CD4-positive, alpha-beta T cell treated with Interleukin-17A for 4 hours (primary cell): ENCODE measurements at regions not wholly inside any gene's neighbourhood (a gene's known extent, or its start where the extent isn't known, plus 50 kb on each side); places are given as distances from the start of the nearest gene placed in this dataset.
"Not testable (repeated sequence)": the region's sequence is repeated elsewhere in the genome, so short reads cannot be mapped to it uniquely, and the experiment has no call there.

Experiments used
- DNase-seq: peaks from one replicate; pipeline ENCODE4 v3.0.0-alpha.2; 2020; ENCODE audit warnings: mixed read lengths

DNA sequence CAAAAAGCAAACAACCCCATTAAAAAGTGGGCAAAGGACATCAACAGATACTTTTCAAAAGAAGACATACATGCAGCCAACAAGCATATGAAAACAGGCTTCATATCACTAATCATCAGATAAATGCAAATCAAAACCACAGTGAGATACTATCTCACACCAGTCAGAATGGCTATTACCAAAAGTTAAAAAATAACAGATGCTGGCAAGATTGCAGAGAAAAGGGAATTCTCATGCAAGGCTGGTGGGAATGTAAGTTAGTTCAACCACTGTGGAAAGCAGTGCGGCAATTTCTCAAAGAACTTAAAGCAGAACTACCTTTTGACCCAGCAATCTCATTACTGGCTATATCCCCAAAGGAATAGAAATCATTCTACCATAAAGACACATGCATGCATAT, 260.8 kb downstream of the C11orf87 start:
- DNase-seq = not testable (repeated sequence)

DNA sequence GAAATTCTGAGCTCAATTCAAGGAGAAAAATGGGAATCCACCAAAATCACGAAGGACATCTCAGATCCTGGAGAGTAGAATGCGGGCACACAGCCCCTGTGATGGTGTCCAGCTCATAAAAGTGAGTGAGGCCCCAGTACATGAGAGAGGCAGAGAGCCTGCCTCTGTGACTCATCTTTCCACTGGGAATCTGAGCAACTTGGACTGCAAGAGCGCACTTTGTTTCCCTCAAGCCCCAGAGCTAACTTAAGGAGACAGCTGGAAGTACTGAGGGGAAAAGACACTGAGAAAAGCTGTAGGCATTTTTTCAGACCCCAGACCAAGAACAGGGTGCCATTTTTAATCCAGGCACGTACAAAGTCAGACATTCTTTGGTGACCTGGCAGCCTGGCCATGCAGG, 273.7 kb downstream of the C11orf87 start:
- DNase-seq = no peak

DNA sequence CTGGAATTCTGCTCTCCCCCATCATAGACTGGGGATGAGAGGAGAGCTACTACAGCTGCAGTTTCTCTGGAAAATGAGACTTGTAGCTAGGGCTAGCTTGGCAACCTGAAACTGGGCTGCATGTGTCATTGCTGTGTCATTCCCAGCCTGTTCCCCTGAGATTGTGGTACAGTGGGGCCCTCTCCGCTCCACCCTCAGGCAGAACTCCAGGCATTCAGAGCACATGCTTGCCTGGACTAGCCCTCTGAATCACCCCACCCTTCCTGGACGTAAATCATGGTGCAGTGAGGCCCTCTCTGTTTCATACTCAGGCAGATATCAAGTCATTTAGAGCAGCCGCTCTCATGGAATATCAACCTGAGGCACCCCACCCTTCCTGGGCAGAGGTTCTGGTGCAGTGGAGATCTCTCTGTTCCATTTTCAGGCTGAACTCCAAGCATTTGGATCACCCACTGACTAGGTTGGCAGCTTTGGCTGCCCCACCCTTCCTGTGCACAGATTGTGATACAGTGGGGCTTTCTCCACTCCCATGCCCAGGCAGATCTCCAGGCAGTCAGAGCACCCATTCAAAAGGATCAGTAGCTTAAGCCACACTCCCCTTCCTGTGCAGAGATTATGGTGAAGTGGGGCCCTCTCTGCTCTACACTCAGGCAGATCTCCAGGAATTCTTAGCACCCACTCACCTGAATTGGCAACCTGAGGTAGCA, 274.4 kb downstream of the C11orf87 start:
- no peak for DNase-seq

DNA sequence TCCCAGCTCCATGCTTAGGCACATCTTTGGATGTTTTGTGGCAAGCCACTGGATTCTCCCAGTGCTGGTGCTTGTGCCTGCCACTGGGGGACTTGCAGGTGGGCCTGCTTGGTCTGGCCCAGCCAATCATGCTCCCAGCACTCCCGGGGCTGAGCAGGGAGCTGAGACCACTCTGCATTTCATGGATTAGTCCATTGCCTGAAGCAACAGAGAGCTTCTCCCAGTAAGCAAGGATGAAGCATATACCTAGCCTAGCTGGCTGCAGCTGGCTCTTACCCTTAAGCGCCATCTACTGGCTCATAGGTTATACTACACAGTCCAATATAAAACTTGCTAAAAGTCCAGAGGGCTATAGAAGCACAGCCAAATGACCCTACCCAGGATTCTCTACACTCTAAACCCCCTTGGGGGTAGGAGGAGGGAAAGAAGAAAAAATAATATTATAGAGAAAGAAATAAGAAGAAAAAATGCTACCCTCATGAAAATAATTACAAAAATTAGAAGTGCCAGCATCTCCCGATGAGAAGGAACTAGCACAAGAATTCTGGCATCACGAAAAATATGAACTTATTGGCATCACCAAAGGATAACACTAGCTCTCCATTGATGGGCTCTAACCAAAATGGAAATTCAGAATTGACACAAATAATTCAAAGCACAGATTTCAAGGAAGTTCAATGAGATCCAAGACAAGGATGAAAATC, 275.3 kb downstream of the C11orf87 start:
- no peak for DNase-seq

DNA sequence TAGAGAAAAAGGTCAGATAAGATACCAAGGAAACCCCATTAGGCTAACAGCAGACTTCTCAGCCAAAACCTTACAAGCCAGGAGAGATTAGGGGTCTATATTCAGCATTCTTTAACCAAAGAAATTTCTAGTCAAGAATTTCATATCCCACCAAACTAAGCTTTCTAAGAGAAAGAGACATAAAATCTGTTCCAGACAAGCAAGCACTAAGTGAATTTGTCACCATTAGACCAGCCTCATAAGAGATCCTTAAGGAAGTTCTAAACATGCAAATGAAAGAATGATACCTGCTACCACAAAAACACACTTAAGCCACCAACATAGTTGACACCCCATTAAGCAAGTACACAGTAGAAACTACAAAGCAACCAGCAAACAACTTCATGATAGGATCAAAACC, 276.2 kb downstream of the C11orf87 start:
- no peak for DNase-seq

DNA sequence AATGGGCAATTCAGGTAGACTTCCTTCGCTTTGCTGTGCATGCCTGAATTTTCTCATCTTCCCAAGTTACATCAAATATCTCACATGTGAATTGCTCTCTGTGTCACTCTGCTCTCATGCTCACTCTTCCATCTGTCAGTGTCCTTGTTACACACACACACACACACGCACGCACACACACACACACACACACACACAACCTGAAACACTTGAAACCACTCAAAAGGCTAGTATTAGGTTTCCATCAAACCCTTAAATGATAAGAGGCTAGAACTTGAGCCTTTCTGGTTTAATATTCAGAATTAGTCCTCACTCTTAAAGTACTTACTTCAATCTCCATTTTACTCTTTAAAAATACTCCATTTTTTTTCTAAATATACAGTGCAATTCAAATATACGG, 282.4 kb downstream of the C11orf87 start:
- DNase-seq = no peak

DNA sequence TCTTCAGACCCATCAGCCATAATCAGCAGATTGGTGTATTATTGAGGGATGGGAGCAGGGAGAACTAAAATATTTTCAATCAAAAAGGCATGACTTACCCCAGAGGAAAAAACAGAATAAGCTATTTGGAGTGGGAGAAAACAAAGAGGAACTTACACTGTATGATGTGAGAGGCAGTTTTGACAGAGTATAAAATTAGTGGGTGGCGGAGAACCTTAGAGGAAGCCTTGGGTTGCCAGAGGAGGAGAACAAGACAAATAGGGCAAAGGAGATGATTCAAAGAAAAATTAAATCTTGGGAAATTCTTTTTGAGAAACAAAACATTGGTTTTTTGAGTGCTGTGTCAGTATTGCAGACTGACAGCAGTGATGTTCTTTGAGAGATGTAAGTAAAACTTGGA, 285.0 kb downstream of the C11orf87 start:
- DNase-seq = no peak

DNA sequence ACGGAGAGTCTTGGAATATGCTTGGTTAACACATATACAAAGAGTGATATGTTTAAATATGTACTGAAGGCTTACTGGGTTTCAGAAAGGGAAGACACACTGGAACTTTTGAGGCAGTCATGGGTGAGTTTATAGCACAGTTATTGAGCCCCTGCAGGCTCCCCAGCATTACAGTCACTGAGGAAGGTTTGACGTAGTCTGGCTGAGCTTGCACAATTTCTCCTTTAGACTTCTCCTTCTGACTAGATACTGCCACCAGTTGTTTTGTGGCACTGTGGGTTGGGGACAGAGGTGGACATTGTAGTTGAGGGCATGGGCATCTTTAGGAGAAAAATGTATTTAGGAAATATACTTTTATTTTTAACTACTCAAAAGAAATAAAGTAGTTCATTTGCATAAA, 285.4 kb downstream of the C11orf87 start:
- no peak for DNase-seq

DNA sequence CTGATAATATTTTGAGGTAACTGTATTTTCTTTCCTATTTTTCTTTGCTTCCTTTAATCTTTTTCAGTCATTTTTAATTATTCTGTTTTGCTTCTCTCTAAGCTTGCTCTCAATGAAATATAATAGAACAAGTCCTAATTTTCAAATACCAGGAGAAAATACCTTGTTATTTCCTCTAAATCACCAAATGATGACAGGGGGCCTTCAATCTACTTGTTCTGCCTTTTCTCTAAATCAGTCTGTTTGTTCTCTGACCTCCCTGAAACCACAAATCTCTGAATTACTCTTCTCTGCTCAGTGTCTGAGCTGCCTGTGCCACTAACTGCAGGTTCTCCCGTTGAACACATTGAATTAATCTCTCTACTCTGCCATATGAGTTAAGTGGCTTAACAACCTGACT, 286.2 kb downstream of the C11orf87 start:
- DNase-seq = no peak

DNA sequence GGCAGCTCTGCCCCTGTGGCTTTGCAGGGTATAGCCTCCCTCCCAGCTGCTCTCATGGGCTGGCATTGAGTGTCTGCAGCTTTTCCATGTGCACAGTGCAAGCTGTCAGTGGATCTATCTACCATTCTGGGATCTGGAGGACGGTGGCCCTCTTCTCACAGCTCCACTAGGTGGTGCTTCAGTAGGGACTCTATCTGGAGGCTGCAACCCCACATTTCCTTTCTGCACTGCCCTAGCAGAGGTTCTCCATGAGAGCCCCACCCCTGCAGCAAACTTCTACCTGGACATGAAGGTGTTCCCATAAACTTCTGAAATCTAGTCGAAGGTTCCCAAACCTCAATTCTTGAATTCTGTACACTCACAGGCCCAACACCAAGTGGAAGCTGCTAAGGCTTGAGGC, 292.5 kb downstream of the C11orf87 start:
- not testable (repeated sequence) for DNase-seq

DNA sequence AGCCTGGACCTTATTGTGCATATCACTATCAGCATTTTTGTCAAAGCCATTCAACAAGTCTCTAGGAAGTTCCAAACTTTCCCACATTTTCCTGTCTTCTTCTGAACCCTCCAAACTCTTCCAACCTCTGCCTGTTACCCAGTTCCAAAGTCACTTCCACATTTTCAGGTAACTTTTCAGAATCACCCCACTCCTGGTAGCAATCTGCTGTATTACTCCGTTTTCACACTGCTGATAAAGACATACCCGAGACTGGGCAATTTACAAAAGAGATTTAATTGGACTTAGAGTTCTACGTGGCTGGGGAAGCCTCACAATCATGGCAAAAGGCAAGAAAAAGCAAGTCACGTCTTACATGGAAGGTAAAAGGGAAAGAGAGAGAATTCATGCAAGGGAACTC, 293.4 kb downstream of the C11orf87 start:
- DNase-seq = not testable (repeated sequence)

DNA sequence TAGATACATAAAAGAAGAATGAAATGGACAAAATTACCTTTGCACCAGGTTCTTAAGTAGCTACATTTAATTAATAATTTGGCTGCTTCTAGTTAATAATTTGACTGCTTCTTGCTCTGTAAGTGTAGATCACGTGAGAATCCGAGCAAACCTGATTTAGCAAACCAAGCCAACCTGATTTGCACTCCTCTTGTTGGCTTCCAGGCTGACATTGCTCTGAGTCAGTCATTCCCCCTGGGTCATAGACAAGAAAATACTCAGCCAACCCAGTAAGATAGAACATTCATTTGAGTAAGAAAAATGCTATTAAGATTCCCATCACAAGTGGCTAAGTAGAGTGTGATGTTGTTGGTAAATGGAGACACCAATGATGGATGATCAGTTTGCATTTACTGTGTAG, 304.1 kb downstream of the C11orf87 start:
- DNase-seq = no peak

DNA sequence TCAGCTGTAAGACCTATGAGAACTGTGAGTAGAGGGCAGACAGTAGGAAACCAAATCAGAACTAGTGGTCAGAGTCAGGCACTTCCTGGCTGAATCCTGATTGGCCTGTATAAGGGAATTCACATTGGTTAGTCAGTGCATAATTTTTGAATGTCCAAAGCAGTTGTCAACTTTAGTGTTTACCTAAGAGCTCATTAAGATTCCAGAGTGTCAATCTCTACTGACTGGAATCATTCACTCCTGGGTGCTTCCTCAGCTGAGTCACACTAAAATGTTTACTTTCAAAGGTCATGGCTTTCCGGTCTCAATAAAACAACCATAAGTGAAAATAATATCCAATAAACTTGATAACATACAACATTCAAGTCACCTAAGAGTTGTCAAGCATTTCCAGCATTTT, 306.1 kb downstream of the C11orf87 start:
- DNase-seq = no peak

DNA sequence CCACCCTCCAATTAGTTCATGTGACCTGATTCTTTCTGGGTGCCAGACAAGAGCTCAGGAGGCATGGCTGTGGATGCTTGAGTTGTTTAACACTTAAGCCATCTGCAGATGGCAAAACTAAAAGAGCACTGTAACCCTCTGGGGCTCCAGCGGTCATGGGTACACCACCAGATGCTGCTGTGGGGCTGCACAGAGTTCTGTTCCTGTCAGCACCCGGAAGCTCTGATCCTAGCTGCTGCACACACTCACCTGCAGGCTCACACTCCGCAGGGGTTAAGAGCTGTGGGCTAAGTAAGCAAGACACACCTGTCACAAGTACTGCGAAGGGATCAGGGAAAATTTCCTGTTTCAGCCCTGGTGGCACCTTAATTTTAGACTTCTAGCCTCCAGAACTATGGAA, 307.8 kb downstream of the C11orf87 start:
- DNase-seq = no peak

DNA sequence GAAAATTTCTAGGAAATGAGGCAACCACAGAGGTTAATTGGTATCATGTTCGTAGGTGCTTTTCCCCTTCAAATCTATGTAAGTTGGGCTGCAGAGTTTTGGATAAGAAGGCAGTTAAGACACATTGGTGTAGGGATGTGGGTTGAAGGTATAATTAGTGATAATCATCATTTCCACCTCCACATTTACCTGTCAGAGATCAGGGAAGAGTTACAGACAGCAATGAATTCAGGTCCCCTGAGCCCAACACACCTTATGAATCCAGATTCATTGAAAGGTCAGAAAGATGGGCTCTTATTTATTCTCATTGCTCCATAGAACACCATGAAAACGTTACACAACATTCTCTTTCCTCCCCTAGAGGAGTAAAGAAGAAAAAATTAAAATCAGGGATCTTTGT, 308.7 kb downstream of the C11orf87 start:
- DNase-seq = no peak

DNA sequence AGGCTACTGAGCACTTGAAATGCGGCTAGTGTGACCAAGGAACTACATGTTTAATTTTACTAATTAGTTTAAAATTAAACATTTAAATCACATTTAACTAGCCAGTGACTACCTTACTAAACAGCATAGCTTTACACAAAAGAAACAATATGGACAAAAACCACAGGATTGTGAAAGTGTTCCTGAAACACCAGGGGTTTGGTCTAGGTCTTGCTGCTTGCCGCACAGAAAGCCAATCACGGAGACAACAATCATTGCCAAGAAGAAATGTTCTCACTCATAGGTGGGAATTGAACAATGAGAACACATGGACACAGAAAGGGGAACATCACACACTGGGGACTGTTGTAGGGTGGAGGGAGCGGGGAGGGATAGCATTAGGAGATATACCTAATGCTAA, 309.5 kb downstream of the C11orf87 start:
- DNase-seq = no peak

DNA sequence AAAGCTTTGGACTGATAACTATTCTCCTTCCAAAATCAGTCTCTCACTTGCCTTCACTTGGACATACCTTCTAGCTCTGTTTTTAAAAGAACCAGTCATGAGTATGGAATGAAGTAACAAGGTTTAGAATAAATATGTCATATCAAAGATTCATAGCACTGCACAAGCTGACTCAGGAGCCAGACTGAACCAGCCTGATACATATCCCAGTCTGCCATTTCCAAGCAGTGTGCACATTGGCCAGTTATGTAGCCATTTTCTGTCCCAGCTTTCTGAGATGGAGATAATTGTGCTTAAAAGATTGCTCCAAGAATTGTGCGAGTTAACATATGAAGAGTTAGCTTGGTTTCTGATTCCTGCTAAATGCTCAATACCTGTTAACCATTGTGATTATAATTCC, 311.3 kb downstream of the C11orf87 start:
- DNase-seq = no peak

DNA sequence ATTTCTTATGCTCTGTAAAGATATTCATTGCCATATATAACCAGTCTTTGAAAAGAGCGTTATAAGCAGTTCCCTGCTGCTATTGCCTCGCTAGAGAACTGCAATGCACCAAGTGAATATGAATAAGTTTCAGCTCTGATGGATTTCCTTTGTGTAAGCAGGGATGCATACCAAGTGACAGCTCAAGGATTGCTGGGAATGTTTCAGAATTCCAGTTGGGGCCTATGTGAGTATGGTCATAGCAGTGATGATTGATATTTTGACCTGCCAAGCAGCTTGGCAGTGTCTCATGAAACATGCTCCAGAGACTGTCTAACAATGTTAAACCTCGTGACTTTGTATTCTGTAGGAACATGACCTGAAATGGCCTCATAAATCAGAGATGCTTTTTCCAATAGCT, 312.6 kb downstream of the C11orf87 start:
- DNase-seq = no peak

DNA sequence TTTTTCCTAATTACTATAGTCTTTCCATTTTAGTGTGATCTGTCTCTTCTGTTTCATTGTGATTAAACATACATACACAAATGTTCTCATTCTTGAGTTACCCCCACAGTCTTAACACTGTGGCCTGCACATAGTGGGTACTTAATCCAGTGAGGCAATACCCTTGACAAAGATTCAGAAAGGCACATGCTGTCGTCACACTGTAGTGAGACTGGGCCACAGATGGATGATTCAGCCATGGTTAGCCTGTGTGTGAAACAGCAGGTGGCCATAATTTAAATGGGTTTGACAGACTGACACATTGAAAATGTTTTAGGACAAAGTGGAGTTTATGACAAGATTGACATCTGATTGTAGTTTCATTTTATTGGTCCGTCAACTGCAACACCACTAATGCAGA, 313.1 kb downstream of the C11orf87 start:
- DNase-seq = no peak

DNA sequence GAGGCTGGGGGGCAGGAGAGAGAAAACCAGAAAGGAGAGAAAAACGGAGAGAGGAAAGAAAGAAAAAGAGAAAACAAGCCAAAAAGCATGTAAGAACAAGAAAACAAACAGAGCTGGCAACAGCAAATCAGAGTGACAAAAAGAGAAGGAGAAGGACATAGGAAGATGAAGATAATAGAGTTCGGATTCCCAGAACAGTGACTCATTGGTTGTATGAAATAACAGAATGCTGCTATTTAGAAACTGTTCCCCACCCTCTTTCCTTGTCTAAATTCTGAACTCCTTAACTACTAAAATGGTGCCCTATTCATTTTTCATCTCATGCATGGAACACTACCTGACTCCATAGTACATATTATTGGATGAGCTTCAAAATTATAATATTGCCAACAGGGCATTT, 317.4 kb downstream of the C11orf87 start:
- DNase-seq = no peak

DNA sequence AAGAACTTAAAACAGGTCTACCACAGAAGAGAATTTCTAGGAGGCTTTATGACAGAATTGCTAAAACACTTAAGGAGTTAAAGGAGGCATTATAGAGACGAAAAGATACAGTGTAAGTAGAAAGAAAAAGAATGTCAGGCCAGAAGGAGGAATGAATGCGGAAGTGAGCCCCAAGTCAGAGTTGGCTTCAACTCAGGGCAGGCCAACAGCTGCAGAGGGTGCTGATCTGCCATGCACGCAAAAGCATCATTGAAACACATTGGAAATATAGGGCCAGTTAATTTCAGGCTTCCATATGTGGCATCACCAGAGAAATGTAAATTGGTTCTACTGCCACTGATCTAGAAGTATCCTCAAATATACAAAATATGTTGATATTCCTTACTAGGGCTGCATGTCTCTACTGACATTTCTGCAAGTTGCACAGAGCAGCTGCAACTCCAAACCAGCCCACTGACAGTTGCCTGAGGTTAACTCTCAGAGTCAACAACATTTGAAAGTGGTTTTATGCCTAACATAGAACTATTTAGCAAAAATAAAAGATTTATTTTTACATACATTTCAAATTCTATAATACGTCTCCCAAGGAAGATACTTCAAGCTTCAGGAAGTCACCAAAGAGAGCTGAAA, 324.1 kb downstream of the C11orf87 start:
- no peak for DNase-seq

DNA sequence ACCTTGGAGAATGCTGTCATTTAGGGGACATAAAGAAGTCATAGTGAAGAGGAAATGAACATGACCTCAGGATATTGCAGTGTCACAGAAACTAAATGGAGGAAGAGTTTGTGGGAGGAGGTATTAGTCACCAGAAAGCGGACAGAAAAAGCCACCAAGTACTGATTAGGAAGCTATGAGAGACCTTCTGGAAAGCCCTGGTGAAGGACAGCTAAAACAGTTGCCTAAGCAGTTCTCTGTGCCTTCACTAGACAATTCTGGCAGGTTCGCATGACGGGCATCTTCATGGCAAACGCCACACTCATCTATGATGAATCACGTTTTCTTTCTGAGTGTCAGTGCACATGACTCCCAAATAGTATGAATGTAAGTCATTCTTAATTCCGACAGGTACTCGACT, 325.8 kb downstream of the C11orf87 start:
- no peak for DNase-seq

DNA sequence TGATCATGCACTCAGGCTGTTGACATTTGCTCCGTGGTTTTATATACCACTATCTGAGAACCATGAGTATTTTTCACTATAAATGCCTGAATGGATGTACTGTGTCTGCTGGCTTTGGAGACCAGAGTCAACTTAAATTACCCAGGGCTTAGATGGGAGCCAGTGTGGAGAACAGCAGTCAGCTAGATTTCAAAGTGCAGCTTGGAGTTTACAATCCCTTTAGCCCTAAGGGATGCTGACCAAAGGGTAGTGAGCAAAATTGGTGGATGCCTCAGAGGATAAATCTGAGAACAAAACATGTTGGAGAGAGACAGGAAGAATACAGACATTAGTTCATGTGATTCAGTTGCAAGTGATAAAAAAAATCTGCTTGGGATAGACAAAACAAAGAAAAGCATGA, 327.5 kb downstream of the C11orf87 start:
- DNase-seq = no peak

DNA sequence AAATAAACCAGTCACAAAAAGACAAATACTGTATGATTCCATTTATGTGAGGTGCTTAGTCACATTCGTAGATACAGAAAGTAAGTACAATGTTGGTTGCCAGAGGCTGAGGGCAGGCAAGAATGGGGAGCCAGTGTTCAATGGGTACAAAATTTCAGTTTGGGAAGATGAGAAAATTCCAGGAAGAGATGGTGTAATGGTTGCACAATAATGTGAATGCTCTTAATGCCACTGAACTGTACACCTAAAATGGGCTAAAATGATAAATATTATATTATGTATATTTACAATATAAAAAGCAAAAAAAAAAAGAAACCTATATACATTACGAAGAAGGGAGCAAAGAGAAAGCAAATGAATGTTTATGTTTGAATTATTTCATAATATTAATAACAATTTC, 329.0 kb downstream of the C11orf87 start:
- no peak for DNase-seq
